Stomach (tissue), 4 donors: ENCODE measurements at regions not wholly inside any gene's neighbourhood (a gene's known extent, or its start where the extent isn't known, plus 50 kb on each side); places are given as distances from the start of the nearest gene placed in this dataset.

Source experiments
- POLR2A ChIP-seq, 4 donors: fragments of 450-650 bp; IDR thresholded peaks; one replicate each; pipeline ENCODE4 v1.6.1; 2016; ENCODE audit warnings: antibody characterized with exemption in 4 of 4, control low read depth in 2 of 4, mild to moderate bottlenecking in 1 of 4, moderate library complexity in 1 of 4
- TF ChIP-seq, protein P1 (sequence below), 7 experiments: fragments of 450-650 bp in 4 of 7; fragments of 200-600 bp in 3 of 7; sonication (generic) in 3 of 7; IDR thresholded peaks; one replicate each; pipeline ENCODE4 v1.5.1; 2016 to 2019; ENCODE audit warnings: antibody characterized with exemption in 7 of 7, control low read depth in 2 of 7, mild to moderate bottlenecking in 1 of 7

DNA sequence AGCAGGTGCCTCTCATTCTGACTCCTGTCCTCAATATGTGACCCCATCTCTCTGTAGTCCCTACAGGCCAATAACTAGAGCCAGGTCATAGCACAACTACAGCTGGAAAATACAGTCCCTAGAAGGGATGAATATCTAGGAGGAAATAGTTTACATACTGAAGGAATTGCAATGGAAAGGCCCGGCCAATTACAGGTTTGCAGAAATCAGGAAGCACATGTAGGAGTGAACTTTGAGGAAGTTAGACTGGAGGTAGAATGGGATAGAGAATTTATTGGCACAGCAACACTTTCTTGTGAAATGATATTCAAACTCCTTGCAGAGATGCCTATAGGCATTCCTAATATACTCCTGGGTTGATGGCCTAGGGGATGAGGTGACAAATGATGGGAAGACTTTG lies 257.3 kb downstream of the GRIN2B start:
- TF ChIP-seq, protein P1, sequence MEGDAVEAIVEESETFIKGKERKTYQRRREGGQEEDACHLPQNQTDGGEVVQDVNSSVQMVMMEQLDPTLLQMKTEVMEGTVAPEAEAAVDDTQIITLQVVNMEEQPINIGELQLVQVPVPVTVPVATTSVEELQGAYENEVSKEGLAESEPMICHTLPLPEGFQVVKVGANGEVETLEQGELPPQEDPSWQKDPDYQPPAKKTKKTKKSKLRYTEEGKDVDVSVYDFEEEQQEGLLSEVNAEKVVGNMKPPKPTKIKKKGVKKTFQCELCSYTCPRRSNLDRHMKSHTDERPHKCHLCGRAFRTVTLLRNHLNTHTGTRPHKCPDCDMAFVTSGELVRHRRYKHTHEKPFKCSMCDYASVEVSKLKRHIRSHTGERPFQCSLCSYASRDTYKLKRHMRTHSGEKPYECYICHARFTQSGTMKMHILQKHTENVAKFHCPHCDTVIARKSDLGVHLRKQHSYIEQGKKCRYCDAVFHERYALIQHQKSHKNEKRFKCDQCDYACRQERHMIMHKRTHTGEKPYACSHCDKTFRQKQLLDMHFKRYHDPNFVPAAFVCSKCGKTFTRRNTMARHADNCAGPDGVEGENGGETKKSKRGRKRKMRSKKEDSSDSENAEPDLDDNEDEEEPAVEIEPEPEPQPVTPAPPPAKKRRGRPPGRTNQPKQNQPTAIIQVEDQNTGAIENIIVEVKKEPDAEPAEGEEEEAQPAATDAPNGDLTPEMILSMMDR (IDR thresholded peaks at IDR 0.05) = no peak
- TF ChIP-seq POLR2A (IDR thresholded peaks at IDR 0.05) = no peak
